GM08714 (cell line): ENCODE measurements at regions not wholly inside any gene's neighbourhood (a gene's known extent, or its start where the extent isn't known, plus 50 kb on each side); places are given as distances from the start of the nearest gene placed in this dataset.
"Not testable (repeated sequence)": the region's sequence is repeated elsewhere in the genome, so short reads cannot be mapped to it uniquely, and the experiment has no call there.

Experiments
- H3K4me3 ChIP-seq: fragments of 200-500 bp; sonication (Bioruptor generic); 2 replicates; pipeline ENCODE4 v1.5.1; 2014; ENCODE audit warnings: mild to moderate bottlenecking, low read length, inconsistent platforms
- ZNF274 ChIP-seq: IDR thresholded peaks from 2 replicates; pipeline ENCODE4 v1.6.1; 2012; ENCODE audit warnings: mild to moderate bottlenecking, low read depth, low read length

- TF ChIP-seq ZNF274 = no peak
Observed at GRCh38 chr15:95059346-95059905, 828.1 kb downstream of the MCTP2 start.

DNA sequence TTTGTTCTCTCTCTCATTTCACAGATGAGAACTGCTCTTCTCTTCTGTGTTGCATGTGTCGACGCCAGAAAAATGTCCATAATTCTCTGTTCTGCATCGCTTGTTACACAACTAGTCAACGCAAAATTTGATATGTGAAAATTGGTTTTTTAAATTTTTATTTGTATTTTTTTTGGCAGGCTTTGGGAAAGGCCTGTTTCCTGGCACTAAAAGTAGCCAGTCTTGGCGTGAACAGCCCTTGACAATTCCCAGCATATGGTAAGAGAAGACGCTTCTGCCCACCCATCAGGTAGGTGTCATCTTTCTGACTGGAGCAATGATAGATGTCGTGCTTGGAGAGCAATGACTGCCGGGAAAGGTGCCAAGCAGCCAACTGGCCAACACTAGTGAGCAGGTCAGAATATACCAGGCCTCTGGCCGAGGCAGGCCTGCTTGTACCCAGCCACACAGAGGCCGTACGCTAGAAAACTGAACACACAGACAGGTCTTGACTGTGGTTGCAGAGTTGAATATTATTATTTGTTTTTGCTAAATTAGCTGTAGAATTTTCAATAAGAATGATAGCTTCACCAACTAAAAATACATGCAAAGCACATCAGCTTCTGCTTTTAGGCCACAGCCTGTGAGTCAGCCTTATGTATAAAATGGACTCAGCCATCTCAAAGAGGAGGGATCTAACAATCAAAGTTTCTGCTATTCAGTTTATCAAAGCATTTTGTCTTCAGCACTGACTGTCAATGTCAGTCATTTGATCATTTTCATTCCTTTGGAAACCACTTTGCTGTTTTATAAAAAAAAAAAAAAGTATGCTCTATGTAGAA, 837.5 kb downstream of the MCTP2 start:
- H3K4me3 ChIP-seq = no peak overlapping the region
- TF ChIP-seq ZNF274 = no peak

More at GRCh38 chr15:95059346-95059905, 828.1 kb downstream of the MCTP2 start:
- H3K4me3 ChIP-seq = no peak overlapping the region

GRCh38 chr15:95075792-95076677, 844.7 kb downstream of the MCTP2 start:
- H3K4me3 ChIP-seq = no peak overlapping the region
- TF ChIP-seq ZNF274 = no peak

DNA sequence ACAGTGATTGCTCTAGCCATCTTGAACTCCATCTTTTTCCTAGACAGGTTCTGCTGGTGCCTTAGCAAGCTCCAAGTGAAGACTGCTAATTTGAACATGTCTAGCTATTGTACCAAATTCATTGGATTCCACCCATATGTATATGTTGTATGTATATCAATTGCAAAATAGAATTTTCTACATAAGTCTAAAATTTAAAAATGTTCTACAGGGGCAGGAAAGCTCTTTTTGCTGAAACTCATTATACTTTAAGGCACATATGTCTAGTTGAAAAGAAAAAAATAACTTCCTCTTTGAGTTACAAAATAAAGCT, 845.3 kb downstream of the MCTP2 start:
- no peak for TF ChIP-seq ZNF274

DNA sequence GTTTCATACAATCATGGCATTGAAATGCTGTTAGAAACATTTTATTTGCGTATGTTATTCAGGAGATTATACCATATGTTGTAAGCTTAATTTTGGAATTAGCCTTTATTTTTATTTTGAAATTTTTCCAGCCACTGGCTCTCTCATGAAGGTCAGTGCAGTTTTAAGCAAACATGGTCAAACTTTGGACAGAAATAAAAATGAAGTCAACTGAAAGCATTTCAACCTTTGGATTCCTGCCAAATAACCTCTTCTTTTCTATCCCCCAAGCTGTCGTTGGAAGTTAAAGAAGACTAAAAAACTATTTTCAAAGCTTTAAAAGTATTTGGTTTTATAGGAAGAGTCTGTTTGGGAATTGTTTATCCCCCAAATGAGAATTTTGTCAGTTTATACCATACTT, 846.6 kb downstream of the MCTP2 start:
- TF ChIP-seq ZNF274 = no peak

More for the DNA sequence above, 845.3 kb downstream of the MCTP2 start:
- H3K4me3 ChIP-seq = no peak overlapping the region

GRCh38 chr15:95080228-95080627, 848.9 kb downstream of the MCTP2 start:
- not testable (repeated sequence) for H3K4me3 ChIP-seq

More for the DNA sequence above, 846.6 kb downstream of the MCTP2 start:
- no peak overlapping the region for H3K4me3 ChIP-seq

GRCh38 chr15:95085056-95085455, 853.7 kb downstream of the MCTP2 start:
- H3K4me3 ChIP-seq = no peak overlapping the region
- no peak for TF ChIP-seq ZNF274

- no peak overlapping the region for H3K4me3 ChIP-seq
- no peak for TF ChIP-seq ZNF274
Observed at GRCh38 chr15:95086531-95087252, 855.3 kb downstream of the MCTP2 start.

- no peak overlapping the region for H3K4me3 ChIP-seq
- TF ChIP-seq ZNF274 = no peak
Observed at GRCh38 chr15:95087253-95087609, 855.9 kb downstream of the MCTP2 start.

DNA sequence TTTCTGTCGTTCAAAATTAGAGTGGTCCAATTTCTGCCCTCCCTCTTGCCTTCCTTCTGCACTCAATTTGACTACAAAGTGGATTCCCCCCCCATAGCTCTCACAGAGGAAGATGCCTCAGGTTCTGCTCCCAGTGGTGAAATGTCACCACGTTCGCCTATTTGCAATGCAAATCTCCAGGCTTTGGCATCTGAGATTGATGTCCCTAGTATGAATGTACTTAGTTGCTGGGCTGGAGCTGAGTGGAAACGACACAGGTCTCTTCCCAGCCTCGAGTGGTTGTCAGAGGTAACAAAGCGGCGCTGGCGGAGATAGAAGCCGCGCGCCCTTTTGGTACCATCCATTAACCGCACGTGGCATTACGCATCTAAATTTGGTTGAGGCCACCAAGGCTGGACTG, 860.1 kb downstream of the MCTP2 start:
- no peak overlapping the region for H3K4me3 ChIP-seq
- no peak for TF ChIP-seq ZNF274

- TF ChIP-seq ZNF274 = no peak
- no peak overlapping the region for H3K4me3 ChIP-seq
Observed at GRCh38 chr15:95095250-95095649, 863.9 kb downstream of the MCTP2 start.

GRCh38 chr15:95096651-95097050, 865.3 kb downstream of the MCTP2 start:
- no peak for TF ChIP-seq ZNF274
- H3K4me3 ChIP-seq = no peak overlapping the region

DNA sequence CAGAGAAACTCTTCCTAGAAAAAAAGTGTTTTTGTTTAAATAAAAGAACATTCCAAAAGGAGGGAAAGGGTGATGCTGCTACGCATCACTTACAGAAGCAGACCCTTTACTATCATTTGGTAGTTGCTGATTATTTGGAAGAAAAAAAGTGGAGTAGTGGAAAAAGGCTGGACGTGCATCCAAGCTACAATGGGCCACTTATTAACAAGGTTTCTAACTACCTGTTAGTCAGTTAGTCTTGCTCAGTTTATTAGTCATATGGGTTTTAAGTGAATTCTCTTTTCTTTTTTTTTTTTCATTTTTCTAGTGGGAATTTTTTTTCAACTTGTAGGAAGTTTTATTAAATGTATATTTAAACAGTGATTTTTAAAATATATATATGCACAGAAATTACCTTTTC, 866.0 kb downstream of the MCTP2 start:
- TF ChIP-seq ZNF274 = no peak
- no peak overlapping the region for H3K4me3 ChIP-seq

GRCh38 chr15:95105229-95105628, 873.9 kb downstream of the MCTP2 start:
- H3K4me3 ChIP-seq = no peak overlapping the region
- TF ChIP-seq ZNF274 = no peak
